MM.1S (cell line): ENCODE measurements at regions not wholly inside any gene's neighbourhood (a gene's known extent, or its start where the extent isn't known, plus 50 kb on each side); places are given as distances from the start of the nearest gene placed in this dataset.

Source experiments
- DNase-seq: peaks from one replicate; pipeline ENCODE4 v3.0.0-alpha.2; 2015
- H2AFZ ChIP-seq: fragments of 300-600 bp; sonication (generic); 2 replicates; pipeline ENCODE4 v1.6.0; 2016; ENCODE audit warnings: antibody characterized with exemption, low read length
- H3F3A ChIP-seq: fragments of 300-600 bp; sonication (generic); 2 replicates; pipeline ENCODE4 v1.6.1; 2016; ENCODE audit warnings: mild to moderate bottlenecking, antibody characterized with exemption, low read length, moderate library complexity, mixed read lengths; ENCODE audit not compliant: insufficient read depth
- H3K27ac ChIP-seq: fragments of 300-600 bp; sonication (generic); 2 replicates; pipeline ENCODE4 v1.5.1; 2016; ENCODE audit warnings: mild to moderate bottlenecking, low read length
- H3K27me3 ChIP-seq: fragments of 300-600 bp; sonication (generic); replicated peaks from 2 replicates; pipeline ENCODE4 v1.6.0; 2016; ENCODE audit warnings: low read length; ENCODE audit not compliant: insufficient read depth
- H3K36me3 ChIP-seq: fragments of 300-600 bp; sonication (generic); replicated peaks from 2 replicates; pipeline ENCODE4 v1.6.1; 2016; ENCODE audit warnings: mild to moderate bottlenecking, low read length, mixed read lengths; ENCODE audit not compliant: insufficient read depth
- H3K4me1 ChIP-seq: fragments of 300-600 bp; sonication (generic); 2 replicates; pipeline ENCODE4 v1.6.1; 2016; ENCODE audit warnings: low read length, mixed read lengths
- H3K4me2 ChIP-seq: fragments of 300-600 bp; sonication (generic); 2 replicates; pipeline ENCODE4 v1.6.0; 2016; ENCODE audit warnings: low read depth, low read length
- H3K4me3 ChIP-seq: fragments of 300-600 bp; sonication (generic); 2 replicates; pipeline ENCODE4 v1.5.1; 2016; ENCODE audit warnings: low read length, mixed read lengths
- H3K79me2 ChIP-seq: fragments of 300-600 bp; sonication (generic); 2 replicates; pipeline ENCODE4 v1.6.1; 2016; ENCODE audit warnings: mixed run types, low read length, mixed read lengths
- H3K9ac ChIP-seq: fragments of 300-600 bp; sonication (generic); 2 replicates; pipeline ENCODE4 v1.6.1; 2016; ENCODE audit warnings: low read length, mixed read lengths
- H3K9me2 ChIP-seq: fragments of 300-600 bp; sonication (generic); replicated peaks from 2 replicates; pipeline ENCODE4 v1.6.1; 2016; ENCODE audit warnings: mild to moderate bottlenecking, low read length, mixed read lengths; ENCODE audit not compliant: insufficient read depth
- H3K9me3 ChIP-seq: fragments of 300-600 bp; sonication (generic); replicated peaks from 2 replicates; pipeline ENCODE4 v1.6.1; 2016; ENCODE audit warnings: mild to moderate bottlenecking, low read length, mixed read lengths; ENCODE audit not compliant: insufficient read depth
- H4K20me1 ChIP-seq: fragments of 300-600 bp; sonication (generic); 2 replicates; pipeline ENCODE4 v1.6.1; 2016; ENCODE audit warnings: mild to moderate bottlenecking, low read length, moderate library complexity, mixed read lengths; ENCODE audit not compliant: insufficient read depth
- EZH2 ChIP-seq: fragments of 300-600 bp; sonication (generic); optimal IDR thresholded peaks from 2 replicates; pipeline ENCODE3; 2017; ENCODE audit warnings: low read depth, mild to moderate bottlenecking, antibody characterized with exemption, low read length, mixed read lengths
- EZH2phosphoT487 ChIP-seq: fragments of 300-600 bp; sonication (generic); IDR thresholded peaks from 2 replicates; pipeline ENCODE4 v1.6.1; 2018; ENCODE audit warnings: antibody characterized with exemption, low read length
- TF ChIP-seq, protein P1 (sequence below): fragments of 300-600 bp; sonication (generic); IDR thresholded peaks from 2 replicates; pipeline ENCODE4 v1.5.1; 2016; ENCODE audit warnings: antibody characterized with exemption, low read length, mixed read lengths

DNA sequence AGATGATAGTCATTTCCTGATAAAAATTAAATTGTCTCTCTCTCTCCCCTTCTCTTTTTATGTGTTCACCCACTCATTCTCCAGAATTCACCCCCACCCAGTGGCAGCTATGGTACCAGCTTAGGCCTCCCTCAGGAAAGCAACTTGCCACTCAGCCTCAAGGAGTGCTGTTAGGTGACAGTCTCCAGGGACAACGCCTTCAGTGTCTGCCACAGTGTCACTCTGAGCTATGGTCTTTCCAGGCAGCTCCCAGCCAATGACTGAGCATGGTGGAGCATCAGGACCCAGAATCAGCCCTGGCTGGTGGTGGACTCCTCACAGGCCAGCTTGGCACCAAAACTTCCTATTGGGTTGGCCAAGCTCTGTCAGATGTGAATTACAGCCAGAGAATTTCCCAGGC lies 140.9 kb upstream of the PIK3R1 start:
- Histone ChIP-seq H3K9me3 (no peaks in the 10 kb centered on the region), H2AFZ (no peak overlapping the region), H3K9me2 (no peaks in the 10 kb centered on the region), H3K36me3 (no peaks in the 10 kb centered on the region), H3K9ac (no peak overlapping the region), H3K27ac (no peak overlapping the region), H4K20me1 (no peaks in the 10 kb centered on the region), H3F3A (no peaks in the 10 kb centered on the region), H3K4me3 (no peak overlapping the region), H3K27me3 (no peaks in the 10 kb centered on the region), H3K4me1 (no peaks in the 10 kb centered on the region), H3K4me2 (no peak overlapping the region), H3K79me2 (no peaks in the 10 kb centered on the region)
- no peak for DNase-seq
- TF ChIP-seq EZH2 = no peak
- TF ChIP-seq, protein P1, sequence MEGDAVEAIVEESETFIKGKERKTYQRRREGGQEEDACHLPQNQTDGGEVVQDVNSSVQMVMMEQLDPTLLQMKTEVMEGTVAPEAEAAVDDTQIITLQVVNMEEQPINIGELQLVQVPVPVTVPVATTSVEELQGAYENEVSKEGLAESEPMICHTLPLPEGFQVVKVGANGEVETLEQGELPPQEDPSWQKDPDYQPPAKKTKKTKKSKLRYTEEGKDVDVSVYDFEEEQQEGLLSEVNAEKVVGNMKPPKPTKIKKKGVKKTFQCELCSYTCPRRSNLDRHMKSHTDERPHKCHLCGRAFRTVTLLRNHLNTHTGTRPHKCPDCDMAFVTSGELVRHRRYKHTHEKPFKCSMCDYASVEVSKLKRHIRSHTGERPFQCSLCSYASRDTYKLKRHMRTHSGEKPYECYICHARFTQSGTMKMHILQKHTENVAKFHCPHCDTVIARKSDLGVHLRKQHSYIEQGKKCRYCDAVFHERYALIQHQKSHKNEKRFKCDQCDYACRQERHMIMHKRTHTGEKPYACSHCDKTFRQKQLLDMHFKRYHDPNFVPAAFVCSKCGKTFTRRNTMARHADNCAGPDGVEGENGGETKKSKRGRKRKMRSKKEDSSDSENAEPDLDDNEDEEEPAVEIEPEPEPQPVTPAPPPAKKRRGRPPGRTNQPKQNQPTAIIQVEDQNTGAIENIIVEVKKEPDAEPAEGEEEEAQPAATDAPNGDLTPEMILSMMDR = no peak
- TF ChIP-seq EZH2phosphoT487 = no peak

- H4K20me1 ChIP-seq = no peaks in the 10 kb centered on the region
- H3K9me2 ChIP-seq = no peaks in the 10 kb centered on the region
- H3F3A ChIP-seq = no peaks in the 10 kb centered on the region
- H2AFZ ChIP-seq = no peak overlapping the region
- no peaks in the 10 kb centered on the region for H3K27me3 ChIP-seq
- no peak overlapping the region for H3K4me2 ChIP-seq
- no peak overlapping the region for H3K9ac ChIP-seq
- H3K36me3 ChIP-seq = no peaks in the 10 kb centered on the region
- H3K9me3 ChIP-seq = no peaks in the 10 kb centered on the region
- H3K4me1 ChIP-seq = no peaks in the 10 kb centered on the region
- TF ChIP-seq, protein P1 = no peak
- TF ChIP-seq EZH2 (no peak), EZH2phosphoT487 (no peak)
- H3K4me3 ChIP-seq = no peak overlapping the region
- no peaks in the 10 kb centered on the region for H3K79me2 ChIP-seq
- DNase-seq = no peak
- H3K27ac ChIP-seq = no peak overlapping the region
Observed at GRCh38 chr5:68074048-68074632, 141.4 kb upstream of the PIK3R1 start.

DNA sequence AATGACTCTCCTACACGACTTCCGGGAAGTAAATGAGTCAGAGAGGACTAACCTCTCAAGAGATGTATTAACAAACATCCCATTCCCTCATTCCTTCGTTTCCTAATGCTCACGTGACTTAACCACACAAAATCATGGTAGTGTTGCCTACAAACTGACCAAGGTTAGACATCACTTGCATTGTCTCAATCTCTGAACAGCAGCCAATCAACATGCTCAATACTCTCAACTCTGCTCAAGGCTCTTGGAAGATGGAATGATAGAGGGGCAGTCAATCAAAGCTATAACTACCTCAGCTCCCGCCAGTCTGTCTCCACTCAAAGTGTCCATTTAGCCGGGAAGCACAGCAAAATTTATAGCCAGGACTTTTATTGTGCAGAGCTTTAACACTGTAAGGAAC lies 143.8 kb upstream of the PIK3R1 start:
- H3K27ac ChIP-seq = no peak overlapping the region
- H3K27me3 ChIP-seq = no peaks in the 10 kb centered on the region
- H3K9me2 ChIP-seq = no peaks in the 10 kb centered on the region
- H3K9me3 ChIP-seq = no peaks in the 10 kb centered on the region
- H3K36me3 ChIP-seq = no peaks in the 10 kb centered on the region
- H3K4me2 ChIP-seq = no peak overlapping the region
- H3K4me1 ChIP-seq = no peaks in the 10 kb centered on the region
- DNase-seq = no peak
- no peaks in the 10 kb centered on the region for H4K20me1 ChIP-seq
- no peaks in the 10 kb centered on the region for H3K79me2 ChIP-seq
- no peak overlapping the region for H3K4me3 ChIP-seq
- no peaks in the 10 kb centered on the region for H3F3A ChIP-seq
- TF ChIP-seq, protein P1 = no peak
- TF ChIP-seq EZH2 (no peak), EZH2phosphoT487 (no peak)
- H2AFZ ChIP-seq = no peak overlapping the region
- H3K9ac ChIP-seq = no peak overlapping the region

- TF ChIP-seq EZH2phosphoT487 (no peak), EZH2 (no peak)
- TF ChIP-seq, protein P1 = no peak
- no peak overlapping the region for H2AFZ ChIP-seq
Observed at GRCh38 chr5:68071282-68071632, 144.3 kb upstream of the PIK3R1 start.

More at GRCh38 chr5:68071282-68071632, 144.3 kb upstream of the PIK3R1 start:
- Histone ChIP-seq H3K79me2 (no peaks in the 10 kb centered on the region), H3K4me1 (no peaks in the 10 kb centered on the region), H3K27ac (no peak overlapping the region), H3K9ac (no peak overlapping the region), H4K20me1 (no peaks in the 10 kb centered on the region), H3K27me3 (no peaks in the 10 kb centered on the region), H3K36me3 (no peaks in the 10 kb centered on the region), H3K4me2 (no peak overlapping the region), H3F3A (no peaks in the 10 kb centered on the region), H3K9me3 (no peaks in the 10 kb centered on the region), H3K4me3 (no peak overlapping the region), H3K9me2 (no peaks in the 10 kb centered on the region)
- DNase-seq = no peak
